ENCODE measurements at regions not wholly inside any gene's neighbourhood (a gene's known extent, or its start where the extent isn't known, plus 50 kb on each side); places are given as distances from the start of the nearest gene placed in this dataset.

- Histone ChIP-seq H4K20me1 (replicated peaks; ENCODE audit: insufficient read depth) (peaks cover 2% of the 10 kb centered on the region; the same call in 1 of the 2 replicates), H3K4me3 (no peak overlapping the region), H3K4me1 (ENCODE audit: insufficient read depth) (no peaks in the 10 kb centered on the region), H2AFZ (no peak overlapping the region), H3K9me2 (ENCODE audit: insufficient read depth) (0 out of 2 replicates have a peak, but pooled peaks cover 10% of the 10 kb centered on the region), H3F3A (replicated peaks; ENCODE audit: low read depth) (no peaks in the 10 kb centered on the region), H3K4me2 (no peak overlapping the region), H3K27me3 (ENCODE audit: insufficient read depth) (no peaks in the 10 kb centered on the region; the same call in 1 of the 2 replicates), H3K27ac (ENCODE audit: low read depth) (no peak overlapping the region), H3K36me3 (ENCODE audit: insufficient read depth) (no peaks in the 10 kb centered on the region), H3K79me2 (replicated peaks; ENCODE audit: insufficient read depth) (no peaks in the 10 kb centered on the region)
- H3K27ac Mint-ChIP-seq, result no peak overlapping the region
- H3K27me3 Mint-ChIP-seq (ENCODE audit: insufficient read depth, low read depth, poor library complexity), result no peaks in the 10 kb centered on the region
- DNase-seq (ENCODE audit: low spot score) (no peak), ATAC-seq (no peak)
- no peaks in the 10 kb centered on the region for H3K36me3 Mint-ChIP-seq (ENCODE audit: low read depth)
- no peak overlapping the region for H3K4me3 Mint-ChIP-seq
- no peak for TF ChIP-seq ZNF462 (CRISPR knock-in tag; IDR thresholded peaks at IDR 0.05)
- TF ChIP-seq ZNF331 (CRISPR knock-in tag; IDR thresholded peaks at IDR 0.05; ENCODE audit: low read depth), result no peak
- no peak for TF ChIP-seq EZH2 (IDR thresholded peaks at IDR 0.05; ENCODE audit: low read depth, unreplicated experiment)
- no peak for TF ChIP-seq REST (IDR thresholded peaks at IDR 0.05; ENCODE audit: unreplicated experiment)
- TF ChIP-seq JUNB (IDR thresholded peaks at IDR 0.05; ENCODE audit: unreplicated experiment), result no peak
- H3K4me1 Mint-ChIP-seq, result no peaks in the 10 kb centered on the region
- H3K9me3 Mint-ChIP-seq, result no peaks in the 10 kb centered on the region
Observed at GRCh38 chr12:5305425-5305824, 126.5 kb upstream of the NTF3 start.
